HG03575 (cell line): ENCODE measurements at regions not wholly inside any gene's neighbourhood (a gene's known extent, or its start where the extent isn't known, plus 50 kb on each side); places are given as distances from the start of the nearest gene placed in this dataset.

ENCODE experiments used
- ATAC-seq: cut with Tn5 transposase; IDR thresholded peaks from one replicate; pipeline ENCODE4 v1.9.1; 2021; ENCODE audit not compliant: unreplicated experiment, insufficient number of reproducible peaks, low FRiP score; ENCODE audit errors: extremely low read depth

DNA sequence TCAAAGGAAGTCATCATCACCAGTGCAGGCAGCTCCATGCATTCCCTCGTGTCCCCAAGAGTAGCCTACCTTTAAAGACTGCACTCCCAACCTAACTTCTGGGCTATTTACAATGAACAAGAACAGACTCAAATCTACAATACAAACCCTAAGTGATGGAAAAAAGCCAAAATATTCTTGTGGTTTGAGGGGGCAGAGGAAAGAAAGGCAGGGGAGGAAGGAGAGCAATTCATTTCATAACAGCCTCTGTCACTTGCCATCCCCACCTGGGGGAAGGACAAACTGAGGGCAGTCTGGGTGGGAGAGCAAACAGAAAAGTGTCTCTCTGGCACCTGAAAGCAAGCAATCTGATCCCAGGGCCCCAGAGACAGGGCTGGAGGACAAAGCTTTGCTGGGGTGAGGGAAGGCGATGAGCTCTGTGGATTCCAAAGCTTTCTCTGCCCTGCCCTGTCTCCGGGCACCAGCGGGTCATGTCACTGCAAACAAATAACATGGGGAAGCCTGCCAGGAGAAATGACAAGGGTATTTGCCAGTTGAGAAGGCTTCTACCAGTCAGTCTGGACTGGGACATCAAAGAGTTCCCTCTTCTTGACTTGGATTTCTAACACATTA is 528.0 kb upstream of the TNP1 start:
- no peak for ATAC-seq

- ATAC-seq = no peak
Observed at GRCh38 chr2:217386041-217386440, 526.2 kb upstream of the TNP1 start.

GRCh38 chr2:217383620-217384019 is 523.8 kb upstream of the TNP1 start:
- ATAC-seq = no peak

- ATAC-seq = no peak
Observed at GRCh38 chr2:217382794-217383193, 522.9 kb upstream of the TNP1 start.

DNA sequence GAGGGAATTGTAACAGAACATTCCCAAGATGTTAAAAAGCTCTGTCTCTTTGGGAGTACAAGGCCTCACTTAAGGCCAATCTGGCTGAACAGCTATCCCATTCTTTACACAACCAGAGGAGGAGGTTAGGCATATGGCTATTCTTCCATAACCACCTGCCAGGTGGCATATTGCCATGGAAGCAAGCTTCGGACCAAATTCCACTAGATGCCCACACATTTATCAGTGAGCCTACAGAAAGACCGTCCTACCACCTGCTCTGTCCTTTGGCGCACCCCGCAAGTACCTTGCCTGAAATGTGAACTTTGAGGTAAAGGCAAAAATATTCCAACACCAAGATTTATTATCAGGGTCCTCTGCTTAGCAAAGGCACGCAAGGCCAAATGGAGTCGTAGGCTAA is 519.9 kb upstream of the TNP1 start:
- ATAC-seq = no peak

DNA sequence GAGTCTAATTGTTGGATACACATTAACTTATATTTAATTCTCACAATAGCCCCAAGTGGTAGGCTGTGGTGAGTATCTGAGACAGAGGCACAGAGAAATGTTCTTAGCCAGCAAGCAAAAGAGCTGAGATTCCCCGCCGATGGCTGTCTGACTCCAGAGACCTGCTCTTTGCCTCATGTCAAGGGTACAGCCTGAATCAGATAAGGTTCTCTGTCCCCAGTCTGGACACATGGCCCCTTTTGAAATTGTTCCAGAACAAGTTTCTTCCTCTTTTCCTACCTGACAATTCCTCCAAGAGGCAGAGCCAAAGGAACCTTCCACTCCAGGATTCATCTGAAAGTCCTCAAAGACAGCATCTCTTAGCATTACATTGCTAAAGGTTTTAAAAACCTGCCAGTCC is 512.9 kb upstream of the TNP1 start:
- ATAC-seq = no peak

- no peak for ATAC-seq
Observed at GRCh38 chr2:217371781-217372213, 511.9 kb upstream of the TNP1 start.

- no peak for ATAC-seq
Observed at GRCh38 chr2:217370391-217370790, 510.5 kb upstream of the TNP1 start.

GRCh38 chr2:217367464-217367863 is 507.6 kb upstream of the TNP1 start:
- ATAC-seq = no peak

DNA sequence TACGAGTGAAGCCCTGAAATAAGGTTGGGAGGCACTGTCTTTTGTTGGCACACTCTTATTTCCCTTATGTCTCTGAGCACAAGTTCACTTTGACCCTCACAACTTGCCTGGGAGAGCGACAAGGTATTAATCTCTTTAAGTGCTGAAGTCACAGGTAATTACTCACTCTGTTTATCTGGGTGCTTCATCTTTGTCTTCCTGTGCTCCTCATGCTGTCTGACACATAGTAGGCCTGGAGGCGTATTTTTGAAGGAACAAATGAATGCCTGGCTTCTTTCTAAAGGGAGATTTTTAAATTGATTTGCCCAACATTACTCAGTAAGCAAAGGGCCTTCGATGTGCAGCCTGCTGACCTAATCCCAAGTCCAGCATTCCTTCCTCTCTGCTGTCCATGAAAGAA is 507.1 kb upstream of the TNP1 start:
- no peak for ATAC-seq

DNA sequence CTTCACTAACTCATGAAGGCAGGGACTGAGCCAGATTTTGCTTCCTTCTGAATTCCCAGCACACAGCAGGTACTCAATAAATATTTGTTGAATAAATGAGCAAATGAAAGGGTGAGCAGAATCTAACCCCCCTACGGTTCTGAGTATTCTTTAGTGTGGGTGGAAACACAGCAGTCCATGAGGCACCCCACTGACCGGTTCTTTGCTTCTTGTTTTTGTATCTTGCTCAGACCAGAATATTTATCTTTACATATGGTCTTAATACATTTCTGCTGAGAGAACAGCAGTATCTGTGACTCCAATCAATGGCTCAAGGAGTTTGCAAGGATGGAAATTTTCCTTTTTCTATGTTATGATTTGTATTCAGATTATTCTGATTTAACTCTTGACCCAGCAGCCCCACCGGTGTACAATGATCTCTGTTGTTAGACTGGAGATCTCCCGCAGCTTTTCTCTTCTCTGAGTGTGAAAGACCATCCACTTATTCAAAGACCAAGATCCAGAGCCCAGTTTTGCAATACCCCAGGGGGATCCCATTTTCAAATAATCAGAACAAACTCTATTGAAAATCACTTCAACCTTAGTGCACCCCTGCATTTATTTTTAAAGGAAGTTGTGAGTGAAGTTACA is 506.5 kb upstream of the TNP1 start:
- ATAC-seq = no peak

DNA sequence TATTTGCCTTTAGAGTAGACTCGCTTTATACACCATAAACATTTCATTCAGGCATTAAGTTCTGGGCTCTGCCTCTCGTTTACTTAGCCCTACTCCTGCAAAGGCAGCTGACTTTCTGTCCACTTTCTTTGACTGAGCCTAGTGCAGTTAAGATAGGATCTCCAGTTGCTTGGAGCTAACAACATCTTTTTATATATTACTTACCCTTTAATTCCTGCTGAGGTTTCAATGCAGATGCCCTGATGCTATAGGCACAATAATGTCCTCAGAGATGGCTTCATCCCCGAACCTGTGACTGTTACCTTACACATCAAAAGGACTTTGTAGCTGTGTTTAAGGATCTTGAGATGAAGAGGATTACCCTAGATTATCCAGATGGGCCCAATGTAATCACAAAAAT is 505.8 kb upstream of the TNP1 start:
- ATAC-seq = no peak

GRCh38 chr2:217364224-217364623 is 504.4 kb upstream of the TNP1 start:
- ATAC-seq = no peak

- ATAC-seq = no peak
Observed at GRCh38 chr2:217363470-217363869, 503.6 kb upstream of the TNP1 start.

DNA sequence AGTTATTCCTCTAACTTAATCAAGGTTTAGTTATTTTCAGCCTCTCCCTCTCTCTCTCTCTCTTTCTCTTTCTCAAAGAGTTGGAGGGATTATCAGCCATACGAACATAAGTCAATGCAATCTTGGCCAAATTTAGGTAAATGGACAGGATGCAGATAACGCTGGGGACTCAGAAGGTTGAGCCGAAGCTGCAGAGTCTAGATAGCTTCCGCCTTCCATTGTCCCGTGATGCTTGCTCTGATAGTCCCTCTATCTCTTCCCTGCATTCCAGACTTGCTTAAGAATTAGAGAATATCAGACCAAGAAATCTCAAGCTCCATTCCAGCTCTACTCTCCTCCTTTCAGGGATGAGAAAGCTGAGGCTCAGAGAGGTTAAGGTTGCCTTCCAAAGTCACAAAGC is 502.8 kb upstream of the TNP1 start:
- ATAC-seq = no peak

DNA sequence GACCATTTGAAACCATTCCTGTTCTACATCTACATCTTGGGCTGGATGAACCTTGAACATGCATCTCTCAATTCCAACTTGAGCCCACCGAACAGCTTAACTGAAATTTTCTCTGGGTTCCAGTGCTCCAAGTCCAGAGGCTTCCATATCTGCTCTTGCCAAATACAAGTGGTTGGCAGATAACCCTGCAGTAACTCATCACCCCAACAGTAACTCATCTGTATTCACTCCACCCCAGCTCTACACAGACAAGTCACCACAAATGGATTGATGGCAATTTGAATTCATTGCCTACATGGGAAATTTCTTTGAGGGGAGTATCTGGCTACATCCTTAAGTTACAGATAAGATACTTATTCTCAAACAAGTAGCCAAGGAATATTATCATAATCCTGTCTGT is 502.4 kb upstream of the TNP1 start:
- ATAC-seq = no peak

GRCh38 chr2:217361483-217361880 is 501.6 kb upstream of the TNP1 start:
- ATAC-seq = no peak

DNA sequence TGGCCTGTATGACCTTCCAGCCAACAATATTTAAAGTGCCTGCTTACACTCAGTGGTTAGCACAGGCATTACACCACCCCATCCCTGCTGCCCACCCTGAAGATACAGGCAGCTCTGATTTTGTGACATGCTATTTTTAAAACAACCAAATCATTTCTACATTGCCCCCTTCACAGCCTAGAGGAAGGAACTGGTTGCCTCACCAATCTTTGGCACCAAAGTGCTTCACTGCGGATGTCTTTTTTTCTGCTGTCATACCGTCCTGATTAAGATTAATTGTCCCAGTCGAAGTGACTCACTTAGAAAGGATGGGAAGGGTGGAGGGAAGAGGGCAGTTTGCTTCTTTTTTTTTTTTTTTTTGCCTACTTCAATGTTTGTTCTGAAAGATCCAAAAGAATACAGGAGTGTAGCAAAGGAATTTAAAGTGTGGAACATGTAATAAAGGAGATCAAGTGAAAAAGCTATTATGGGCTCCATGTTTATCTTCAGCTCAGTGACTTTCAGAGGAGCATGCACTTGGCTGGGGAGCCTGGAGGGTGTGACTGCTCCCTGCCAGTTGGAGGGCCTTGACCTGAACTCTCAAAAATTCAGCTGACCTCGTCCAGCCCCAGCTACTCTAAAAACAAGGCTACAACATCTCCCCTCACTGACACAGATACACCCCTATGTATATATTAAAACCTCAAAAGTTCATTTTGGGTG is 501.1 kb upstream of the TNP1 start:
- no peak for ATAC-seq

DNA sequence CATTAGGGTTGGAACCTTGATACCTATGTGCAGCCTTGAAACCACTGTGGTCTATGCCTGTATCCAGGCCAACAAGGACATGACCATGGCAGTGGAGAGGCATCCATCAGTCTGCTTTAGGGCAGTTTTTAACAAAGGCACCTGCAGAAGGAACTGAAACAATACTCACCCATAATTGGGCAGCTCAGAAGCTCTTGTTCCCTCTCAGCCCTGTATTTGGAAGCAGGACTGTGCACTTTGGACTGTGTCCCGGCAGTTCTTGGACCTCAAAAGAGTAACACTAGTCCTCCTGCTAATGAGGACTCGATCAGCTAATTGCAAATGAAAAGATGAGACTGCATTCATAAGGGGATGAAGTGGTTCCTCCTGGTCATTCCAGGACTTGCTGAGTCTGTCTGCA is 500.2 kb upstream of the TNP1 start:
- ATAC-seq = no peak

DNA sequence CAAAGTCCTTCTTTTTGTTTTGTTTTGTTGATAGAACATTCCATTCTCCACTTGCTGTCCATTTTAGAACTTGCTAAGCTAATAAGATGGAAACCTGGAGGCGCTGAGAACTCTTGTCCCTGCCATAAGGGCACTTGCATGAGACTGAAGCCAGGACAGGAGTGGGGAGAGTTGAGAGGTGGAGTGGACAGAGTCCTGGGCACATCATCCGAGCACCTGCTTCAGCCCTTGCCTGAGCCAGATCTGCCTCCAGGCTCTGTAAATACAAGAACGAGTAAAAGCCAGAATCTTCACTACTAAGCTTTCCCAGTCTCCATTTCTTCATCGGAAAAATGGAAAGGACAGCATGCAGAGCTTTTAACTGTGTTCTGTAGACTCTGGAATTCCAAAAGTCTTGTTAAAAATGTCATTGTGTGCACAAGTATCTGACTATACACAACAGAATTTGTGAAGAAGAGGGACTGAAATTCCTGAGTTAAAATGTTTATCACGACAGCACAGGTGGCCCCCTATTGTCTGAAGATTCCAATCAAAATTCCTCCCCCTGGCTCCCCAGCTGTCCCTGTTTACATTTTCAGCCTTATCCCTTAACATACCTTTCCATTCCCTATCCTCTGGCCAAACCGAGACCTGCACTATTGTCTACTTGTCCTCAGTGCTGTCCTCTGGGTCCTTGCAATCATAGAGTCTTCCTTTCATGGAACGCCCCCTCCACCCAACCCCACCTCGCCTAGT is 498.2 kb upstream of the TNP1 start:
- ATAC-seq = no peak
